ENCODE measurements at regions not wholly inside any gene's neighbourhood (a gene's known extent, or its start where the extent isn't known, plus 50 kb on each side); places are given as distances from the start of the nearest gene placed in this dataset.
"Not testable (repeated sequence)": the region's sequence is repeated elsewhere in the genome, so short reads cannot be mapped to it uniquely, and the experiment has no call there.

GRCh38 chrX:139320661-139321354 is 209.7 kb upstream of the F9 start:
- FAIRE-seq; H3K14ac ChIP-seq (ENCODE audit: insufficient read length); H3K23ac ChIP-seq (ENCODE audit: insufficient read length); H3K18ac ChIP-seq (ENCODE audit: extremely low read depth, low read length); H2AFZ ChIP-seq (ENCODE audit: low read length); H2BK12ac ChIP-seq (ENCODE audit: low read depth, low read length); H2BK120ac ChIP-seq (replicated peaks; ENCODE audit: low read depth, low read length); H2BK20ac ChIP-seq (ENCODE audit: low read length); H4K8ac ChIP-seq (ENCODE audit: extremely low read depth, insufficient read depth, low read length); H3K27me3 ChIP-seq (replicated peaks in 1 of 4; ENCODE audit: control insufficient read depth in 3 of 4, extremely low read depth in 1 of 4, insufficient read depth in 3 of 4, low read length in 3 of 4); H2BK15ac ChIP-seq (ENCODE audit: low read length); H3K4me2 ChIP-seq (ENCODE audit: insufficient read depth in 1 of 2, low read depth in 2 of 2, low read length in 2 of 2); H3K79me2 ChIP-seq (ENCODE audit: control insufficient read depth in 1 of 2, insufficient read depth in 2 of 2, low read length in 2 of 2); H3K4ac ChIP-seq (replicated peaks; ENCODE audit: insufficient read length, low read depth, low read length); H2AK5ac ChIP-seq (ENCODE audit: low read depth, low read length); H3K9ac ChIP-seq (replicated peaks in 1 of 4; ENCODE audit: extremely low read depth in 1 of 4, low read depth in 3 of 4, low read length in 3 of 4); H4K20me1 ChIP-seq (replicated peaks in 1 of 2; ENCODE audit: control insufficient read depth in 1 of 2, insufficient read depth in 2 of 2, low read length in 2 of 2); POLR2A ChIA-PET (ENCODE audit: partially characterized antibody); H3K23me2 ChIP-seq (ENCODE audit: low read depth, low read length); H3K4me1 ChIP-seq (replicated peaks in 1 of 4; ENCODE audit: control insufficient read depth in 3 of 4, insufficient read depth in 4 of 4, low read length in 3 of 4); H3K56ac ChIP-seq (replicated peaks; ENCODE audit: insufficient read length, low read depth, low read length); H3K9me3 ChIP-seq (ENCODE audit: insufficient read depth in 2 of 2, low read depth in 1 of 2, low read length in 1 of 2); DNase-seq (ENCODE audit: low read depth in 1 of 2, low spot score in 2 of 2); H3K4me3 ChIP-seq (ENCODE audit: extremely low read depth in 1 of 4, insufficient read depth in 2 of 4, low read depth in 3 of 4, low read length in 4 of 4); H3K27ac ChIP-seq (ENCODE audit: low read depth, low read length); CTCF ChIA-PET (ENCODE audit: partially characterized antibody); H3K79me1 ChIP-seq (ENCODE audit: low read depth, low read length); H4K91ac ChIP-seq (replicated peaks; ENCODE audit: insufficient read length, low read length); H4K5ac ChIP-seq (ENCODE audit: insufficient read length, low read depth, low read length); H3K36me3 ChIP-seq (ENCODE audit: control insufficient read depth in 2 of 4, insufficient read depth in 4 of 4, low read length in 3 of 4); H2BK5ac ChIP-seq (ENCODE audit: low read depth, low read length): not testable (repeated sequence)
- WGBS, 2 experiments (ENCODE audit: extremely low coverage in 1 of 2, insufficient coverage in 1 of 2, insufficient read length in 1 of 2, insufficient replicate concordance in 2 of 2, low coverage in 1 of 2, low lambda C conversion rate in 2 of 2, missing lambda C conversion rate in 1 of 2), result 87% methylated on average over 17 of the region's 38 CpGs; no CpG with 5 or more reads in 1 of the 2 experiments

- H2AFZ ChIP-seq (ENCODE audit: low read length); H4K20me1 ChIP-seq (replicated peaks in 1 of 2; ENCODE audit: control insufficient read depth in 1 of 2, insufficient read depth in 2 of 2, low read length in 2 of 2); H3K9ac ChIP-seq (replicated peaks in 1 of 4; ENCODE audit: extremely low read depth in 1 of 4, low read depth in 3 of 4, low read length in 3 of 4); H3K4me2 ChIP-seq (ENCODE audit: insufficient read depth in 1 of 2, low read depth in 2 of 2, low read length in 2 of 2); POLR2A ChIA-PET (ENCODE audit: partially characterized antibody); H3K9me3 ChIP-seq (ENCODE audit: insufficient read depth in 2 of 2, low read depth in 1 of 2, low read length in 1 of 2); H2BK5ac ChIP-seq (ENCODE audit: low read depth, low read length); DNase-seq (ENCODE audit: low read depth in 1 of 2, low spot score in 2 of 2); H3K14ac ChIP-seq (ENCODE audit: insufficient read length); H2BK12ac ChIP-seq (ENCODE audit: low read depth, low read length); H2AK5ac ChIP-seq (ENCODE audit: low read depth, low read length); H4K91ac ChIP-seq (replicated peaks; ENCODE audit: insufficient read length, low read length); H4K5ac ChIP-seq (ENCODE audit: insufficient read length, low read depth, low read length); H3K79me1 ChIP-seq (ENCODE audit: low read depth, low read length); H4K8ac ChIP-seq (ENCODE audit: extremely low read depth, insufficient read depth, low read length); H2BK120ac ChIP-seq (replicated peaks; ENCODE audit: low read depth, low read length); H3K4me3 ChIP-seq (ENCODE audit: extremely low read depth in 1 of 4, insufficient read depth in 2 of 4, low read depth in 3 of 4, low read length in 4 of 4); H3K27ac ChIP-seq (ENCODE audit: low read depth, low read length); H3K56ac ChIP-seq (replicated peaks; ENCODE audit: insufficient read length, low read depth, low read length); H3K4ac ChIP-seq (replicated peaks; ENCODE audit: insufficient read length, low read depth, low read length); H3K23ac ChIP-seq (ENCODE audit: insufficient read length); H2BK15ac ChIP-seq (ENCODE audit: low read length); H3K18ac ChIP-seq (ENCODE audit: extremely low read depth, low read length); H2BK20ac ChIP-seq (ENCODE audit: low read length); H3K36me3 ChIP-seq (ENCODE audit: control insufficient read depth in 2 of 4, insufficient read depth in 4 of 4, low read length in 3 of 4); H3K23me2 ChIP-seq (ENCODE audit: low read depth, low read length); H3K4me1 ChIP-seq (replicated peaks in 1 of 4; ENCODE audit: control insufficient read depth in 3 of 4, insufficient read depth in 4 of 4, low read length in 3 of 4); FAIRE-seq; H3K79me2 ChIP-seq (ENCODE audit: control insufficient read depth in 1 of 2, insufficient read depth in 2 of 2, low read length in 2 of 2); CTCF ChIA-PET (ENCODE audit: partially characterized antibody); H3K27me3 ChIP-seq (replicated peaks in 1 of 4; ENCODE audit: control insufficient read depth in 3 of 4, extremely low read depth in 1 of 4, insufficient read depth in 3 of 4, low read length in 3 of 4): not testable (repeated sequence)
Measured at GRCh38 chrX:139306675-139307074, 223.9 kb upstream of the F9 start.
